Left lung (tissue), 4 donors: ENCODE measurements at regions not wholly inside any gene's neighbourhood (a gene's known extent, or its start where the extent isn't known, plus 50 kb on each side); places are given as distances from the start of the nearest gene placed in this dataset.

Source experiments
- ATAC-seq: fragments of 200-7000 bp; cut with Tn5 transposase; one replicate; pipeline ENCODE4 v1.9.1; 2020; ENCODE audit warnings: moderate library complexity
- DNase-seq, 4 donors: peaks; one replicate each; pipeline ENCODE4 v3.0.0-alpha.2; 2013 to 2020
- H3K27ac ChIP-seq, 2 donors: fragments of 200-600 bp; sonication (generic) in 1 of 2; one replicate each; pipeline versions ENCODE4 v1.5.0 to v1.8.0; 2020 to 2021
- H3K27me3 ChIP-seq, 2 donors: fragments of 200-600 bp; sonication (generic) in 1 of 2; one replicate each; pipeline versions ENCODE4 v1.5.0 to v1.8.0; 2020 to 2021
- H3K36me3 ChIP-seq, 2 donors: fragments of 200-600 bp; sonication (generic) in 1 of 2; one replicate each; pipeline versions ENCODE4 v1.5.0 to v1.8.0; 2020 to 2021
- H3K4me1 ChIP-seq, 2 donors: fragments of 200-600 bp; one replicate each; pipeline ENCODE4 v1.8.0; 2021
- H3K4me3 ChIP-seq, 2 donors: fragments of 200-600 bp; sonication (generic) in 1 of 2; one replicate each; pipeline versions ENCODE4 v1.5.0 to v1.8.0; 2020 to 2021; ENCODE audit warnings: mild to moderate bottlenecking in 1 of 2
- H3K9me3 ChIP-seq, 2 donors: fragments of 200-600 bp; sonication (generic) in 1 of 2; one replicate each; pipeline versions ENCODE4 v1.5.0 to v1.8.0; 2020 to 2021
- intact Hi-C, 2 donors: fragments of 100-400 bp; cut with DNase I; formaldehyde crosslinking; loops; one replicate each; pipeline versions ENCODE4 v1.11.2 to v1.14.2; 2022
- TF ChIP-seq, protein P1 (sequence below), 2 donors: fragments of 200-600 bp; sonication (generic) in 1 of 2; IDR thresholded peaks; one replicate each; pipeline versions ENCODE4 v1.5.0 to v1.8.0; 2021; ENCODE audit warnings: antibody characterized with exemption in 2 of 2
- donor health status: DM: no; HTN: yes; CAD: no.
- donor health status: DM: no; HTN: no; CAD: no.

DNA sequence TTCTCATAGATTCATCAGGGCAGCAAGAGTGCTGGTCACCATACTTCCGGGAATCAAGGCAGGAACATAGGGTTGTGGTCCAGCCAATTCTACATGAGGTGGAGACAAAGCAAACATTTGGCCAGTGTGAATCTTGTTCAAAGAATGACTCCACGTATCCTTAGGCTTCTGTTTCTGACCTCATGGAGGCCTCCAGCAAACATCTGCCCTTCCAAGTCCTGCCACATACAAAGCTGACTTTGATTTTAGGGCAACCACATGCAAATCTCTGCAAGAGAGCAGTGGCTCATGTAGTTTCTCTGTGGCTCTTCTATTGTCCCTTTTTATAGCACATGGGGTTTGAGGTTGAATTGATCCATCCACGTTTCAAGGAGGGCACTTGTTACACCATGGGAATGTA lies 132.1 kb upstream of the MMADHC start:
- TF ChIP-seq, protein P1, sequence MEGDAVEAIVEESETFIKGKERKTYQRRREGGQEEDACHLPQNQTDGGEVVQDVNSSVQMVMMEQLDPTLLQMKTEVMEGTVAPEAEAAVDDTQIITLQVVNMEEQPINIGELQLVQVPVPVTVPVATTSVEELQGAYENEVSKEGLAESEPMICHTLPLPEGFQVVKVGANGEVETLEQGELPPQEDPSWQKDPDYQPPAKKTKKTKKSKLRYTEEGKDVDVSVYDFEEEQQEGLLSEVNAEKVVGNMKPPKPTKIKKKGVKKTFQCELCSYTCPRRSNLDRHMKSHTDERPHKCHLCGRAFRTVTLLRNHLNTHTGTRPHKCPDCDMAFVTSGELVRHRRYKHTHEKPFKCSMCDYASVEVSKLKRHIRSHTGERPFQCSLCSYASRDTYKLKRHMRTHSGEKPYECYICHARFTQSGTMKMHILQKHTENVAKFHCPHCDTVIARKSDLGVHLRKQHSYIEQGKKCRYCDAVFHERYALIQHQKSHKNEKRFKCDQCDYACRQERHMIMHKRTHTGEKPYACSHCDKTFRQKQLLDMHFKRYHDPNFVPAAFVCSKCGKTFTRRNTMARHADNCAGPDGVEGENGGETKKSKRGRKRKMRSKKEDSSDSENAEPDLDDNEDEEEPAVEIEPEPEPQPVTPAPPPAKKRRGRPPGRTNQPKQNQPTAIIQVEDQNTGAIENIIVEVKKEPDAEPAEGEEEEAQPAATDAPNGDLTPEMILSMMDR (IDR thresholded peaks at IDR 0.05): no peak
- Histone ChIP-seq H3K36me3 (no peaks in the 10 kb centered on the region), H3K27me3 (no peaks in the 10 kb centered on the region), H3K9me3 (no peaks in the 10 kb centered on the region), H3K4me1 (no peaks in the 10 kb centered on the region), H3K4me3 (no peak overlapping the region), H3K27ac (no peak overlapping the region)
- ATAC-seq: no peak
- no peak for DNase-seq
- intact Hi-C loops: no loop called here

DNA sequence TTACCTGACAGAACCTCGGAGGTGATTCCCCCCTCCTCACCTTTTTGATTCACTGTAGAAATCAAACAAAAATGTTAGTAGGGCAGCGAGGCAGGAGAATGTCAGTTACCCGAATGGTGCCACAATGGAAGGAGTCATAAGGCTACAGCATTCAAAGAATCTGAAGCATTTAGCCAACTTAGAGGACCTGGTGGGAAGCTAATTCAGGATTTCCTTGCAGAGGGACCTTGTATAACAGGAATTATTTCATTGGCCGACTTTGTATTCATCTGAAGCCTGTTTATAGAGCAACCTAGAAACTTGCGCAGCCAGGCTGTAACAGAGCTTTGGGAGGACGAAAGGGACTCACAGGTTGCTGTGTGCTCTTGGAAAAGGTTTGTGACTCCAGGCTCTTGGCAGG lies 129.1 kb upstream of the MMADHC start:
- DNase-seq: no peak
- no peaks in the 10 kb centered on the region for H3K9me3 ChIP-seq
- intact Hi-C loops: no loop called here
- TF ChIP-seq, protein P1 (IDR thresholded peaks at IDR 0.05): no peak
- ATAC-seq: no peak
- no peaks in the 10 kb centered on the region for H3K27me3 ChIP-seq
- H3K4me1 ChIP-seq: no peaks in the 10 kb centered on the region
- H3K27ac ChIP-seq: no peak overlapping the region
- no peaks in the 10 kb centered on the region for H3K36me3 ChIP-seq
- no peak overlapping the region for H3K4me3 ChIP-seq

DNA sequence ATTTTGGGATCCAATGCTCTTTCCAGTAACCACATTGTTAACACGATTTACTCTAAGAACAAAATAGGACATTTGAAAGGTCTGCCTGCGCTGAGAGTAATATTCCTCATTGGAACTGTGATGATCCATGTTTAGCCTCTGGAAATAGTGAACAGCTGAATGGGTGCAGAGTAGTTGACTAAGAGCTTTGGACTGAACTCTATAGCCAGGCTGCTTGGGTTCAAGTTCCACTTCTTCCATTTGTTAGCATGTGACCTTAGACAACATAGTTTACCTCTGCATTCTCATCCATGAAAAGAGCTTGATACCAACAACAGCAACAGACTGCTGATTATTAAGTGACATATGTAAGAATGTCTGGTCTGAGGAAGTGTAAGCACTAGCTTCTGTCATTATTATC lies 128.3 kb upstream of the MMADHC start:
- intact Hi-C loops: no loop called here
- DNase-seq (no peak), ATAC-seq (no peak)
- H3K27me3 ChIP-seq: no peaks in the 10 kb centered on the region
- no peaks in the 10 kb centered on the region for H3K9me3 ChIP-seq
- H3K4me3 ChIP-seq: no peak overlapping the region
- TF ChIP-seq, protein P1 (IDR thresholded peaks at IDR 0.05): no peak
- H3K27ac ChIP-seq: no peak overlapping the region
- no peaks in the 10 kb centered on the region for H3K4me1 ChIP-seq
- H3K36me3 ChIP-seq: no peaks in the 10 kb centered on the region

DNA sequence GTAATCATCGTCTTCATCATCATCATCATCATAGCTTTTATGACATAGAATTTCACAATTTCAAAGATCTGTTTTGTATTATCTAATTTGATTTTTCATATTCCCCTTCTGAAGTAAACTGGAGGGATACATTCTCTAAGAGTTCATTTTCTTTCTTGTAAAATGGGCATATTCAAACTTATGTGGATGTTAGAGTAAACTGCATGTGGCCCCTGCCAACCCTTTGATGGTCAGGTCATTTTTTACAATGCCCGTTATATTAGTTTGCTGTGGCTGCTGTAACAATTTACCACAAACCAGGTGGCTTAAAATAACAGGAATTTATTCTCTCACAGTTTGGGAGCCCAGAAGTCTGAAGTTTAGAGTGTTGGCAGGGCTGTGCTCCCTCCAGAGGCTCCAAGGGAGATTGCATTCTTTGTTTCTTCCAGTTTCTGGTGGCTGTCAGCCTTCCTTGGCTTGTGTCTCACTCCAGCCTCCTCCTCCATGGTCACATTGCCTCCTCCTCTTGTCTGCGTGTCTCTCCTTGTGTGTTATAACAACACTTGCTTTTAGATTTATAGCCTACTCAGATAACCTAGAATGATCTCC lies 127.5 kb upstream of the MMADHC start:
- H3K9me3 ChIP-seq: no peaks in the 10 kb centered on the region
- TF ChIP-seq, protein P1 (IDR thresholded peaks at IDR 0.05): peak; percentile 17 to 49
- intact Hi-C loops: no loop called here
- no peaks in the 10 kb centered on the region for H3K27me3 ChIP-seq
- peak; percentile 79 for ATAC-seq
- no peak overlapping the region for H3K4me3 ChIP-seq
- no peaks in the 10 kb centered on the region for H3K36me3 ChIP-seq
- DNase-seq: no peak
- H3K4me1 ChIP-seq: no peaks in the 10 kb centered on the region
- no peak overlapping the region for H3K27ac ChIP-seq

DNA sequence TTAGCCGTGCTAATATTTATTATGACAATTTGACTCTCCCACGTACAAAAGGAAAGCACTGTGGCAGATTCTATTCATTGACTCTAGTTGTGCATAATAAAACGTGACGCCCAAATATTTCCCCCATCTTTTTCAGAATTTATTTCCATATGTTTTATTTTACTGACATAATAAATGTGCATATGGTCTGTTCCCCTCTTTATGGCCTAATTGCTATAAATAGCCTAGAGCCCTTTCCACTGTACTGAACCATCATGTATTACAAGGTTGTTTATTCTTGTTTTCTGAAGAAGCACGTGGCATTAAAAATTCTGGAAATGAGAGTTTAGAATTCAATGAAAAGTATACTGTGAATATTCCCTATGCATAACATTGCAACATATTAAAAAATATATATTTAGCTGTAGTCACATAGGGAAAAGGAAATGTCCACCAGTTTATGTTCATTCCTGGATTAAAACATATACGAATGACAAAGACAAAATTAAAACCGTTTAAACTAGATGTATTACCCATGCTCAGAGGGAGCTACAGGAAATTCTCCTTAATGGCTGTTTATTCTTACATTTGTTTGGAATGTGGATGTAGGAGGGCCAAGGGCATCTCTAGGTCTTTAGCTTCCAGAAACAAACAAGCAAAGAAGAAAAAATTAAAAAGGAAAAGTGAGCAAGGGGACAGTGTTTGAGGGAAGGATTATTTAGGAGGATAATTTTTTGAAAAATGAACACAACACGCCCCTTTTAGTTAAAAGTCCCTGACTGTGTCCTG lies 122.1 kb upstream of the MMADHC start:
- no peaks in the 10 kb centered on the region for H3K4me1 ChIP-seq
- no peaks in the 10 kb centered on the region for H3K36me3 ChIP-seq
- no peak overlapping the region for H3K4me3 ChIP-seq
- H3K27me3 ChIP-seq: no peaks in the 10 kb centered on the region
- no peaks in the 10 kb centered on the region for H3K9me3 ChIP-seq
- DNase-seq: no peak
- intact Hi-C loops: no loop called here
- TF ChIP-seq, protein P1 (IDR thresholded peaks at IDR 0.05): no peak
- H3K27ac ChIP-seq: no peak overlapping the region
- ATAC-seq: no peak
